HepG2 (cell line): ENCODE measurements at regions not wholly inside any gene's neighbourhood (a gene's known extent, or its start where the extent isn't known, plus 50 kb on each side); places are given as distances from the start of the nearest gene placed in this dataset.

ENCODE experiments used
- ATAC-seq: fragments of 200-7000 bp; cut with Tn5 transposase; 3 replicates; pipeline ENCODE4 v1.9.1; 2020; ENCODE audit warnings: mild to moderate bottlenecking, moderate library complexity
- BruUV-seq: library from RNA; stranded (reverse); fragments of 400-500 nt; replicated peaks from 2 replicates; lab custom pipeline; 2021; lab: Mats Ljungman, UMichigan
- CTCF ChIA-PET: fragments of 300-600 bp; formaldehyde crosslinking; extraction: SDS; loops from one replicate; lab custom pipeline; 2021; ENCODE audit warnings: low total read pairs, inconsistent platforms, low intra/inter-chr PET ratio; lab: Yijun Ruan, JAX
- POLR2A ChIA-PET: fragments of 350-600 bp; sonication (Branson Sonifier 250); formaldehyde crosslinking; loops from one replicate; lab custom pipeline; 2020; ENCODE audit warnings: antibody characterized with exemption, inconsistent platforms; lab: Yijun Ruan, JAX
- DNase-seq: peaks from one replicate; pipeline ENCODE4 v3.0.0-alpha.2; 2015; ENCODE audit warnings: low spot score
- FAIRE-seq: peaks from 3 replicates; lab custom pipeline; 2011; peaks lifted over from hg19 to GRCh38; lab: Jason Lieb, UNC
- H2AFZ ChIP-seq: one replicate; pipeline ENCODE4 v1.6.1; 2011; ENCODE audit warnings: low read length, inconsistent platforms
- H3K27ac ChIP-seq: fragments of 300-600 bp; 3 replicates; pipeline ENCODE4 v1.8.0; 2011; ENCODE audit warnings: mixed run types, mild to moderate bottlenecking, mixed read lengths, low read length, inconsistent platforms; ENCODE audit not compliant: insufficient read depth; ENCODE audit errors: extremely low read length
- H3K27me3 ChIP-seq, 2 experiments: fragments of 200-600 bp in 1 of 2; 2 replicates in 1 of 2; 3 replicates in 1 of 2; pipeline versions ENCODE4 v1.6.0 to v1.8.0; 2011; ENCODE audit warnings: low read length in 2 of 2, mild to moderate bottlenecking in 2 of 2, moderate library complexity in 2 of 2, inconsistent platforms in 1 of 2; ENCODE audit not compliant: insufficient read depth in 2 of 2, control insufficient read depth in 1 of 2
- H3K36me3 ChIP-seq, 2 experiments: fragments of 200-600 bp in 1 of 2; replicated peaks in 1 of 2; 2 replicates in 1 of 2; 3 replicates in 1 of 2; pipeline versions ENCODE4 v1.5.1 to v1.8.0; 2011; ENCODE audit warnings: low read length in 2 of 2, inconsistent platforms in 1 of 2; ENCODE audit not compliant: insufficient read depth in 2 of 2, control insufficient read depth in 1 of 2
- H3K4me1 ChIP-seq: 2 replicates; pipeline ENCODE4 v1.5.1; 2012; ENCODE audit warnings: low read length, inconsistent platforms; ENCODE audit not compliant: insufficient read depth
- H3K4me2 ChIP-seq: 2 replicates; pipeline ENCODE4 v1.6.0; 2011; ENCODE audit warnings: low read depth, low read length, inconsistent platforms
- H3K4me3 ChIP-seq, 3 experiments: fragments of 200-600 bp in 1 of 3; sonication (generic), shearing (Covaris generic) in 1 of 3; replicated peaks in 1 of 3; 2 replicates each; pipeline ENCODE4 v1.5.1; 2011 to 2016; ENCODE audit warnings: low read length in 3 of 3, inconsistent platforms in 2 of 3, low read depth in 2 of 3, mild to moderate bottlenecking in 2 of 3, control low read depth in 1 of 3, mixed read lengths in 1 of 3; ENCODE audit not compliant: insufficient read depth in 1 of 3
- H3K79me2 ChIP-seq: one replicate; pipeline ENCODE4 v1.6.1; 2011; ENCODE audit warnings: low read length, inconsistent platforms; ENCODE audit not compliant: insufficient read depth
- H3K9ac ChIP-seq: 2 replicates; pipeline ENCODE4 v1.6.0; 2011; ENCODE audit warnings: mild to moderate bottlenecking, low read depth, low read length, inconsistent platforms; ENCODE audit not compliant: insufficient read depth
- H3K9me3 ChIP-seq: 2 replicates; pipeline ENCODE4 v1.5.1; 2012; ENCODE audit warnings: mild to moderate bottlenecking, low read length
- H4K20me1 ChIP-seq: 2 replicates; pipeline ENCODE4 v1.6.0; 2011; ENCODE audit warnings: inconsistent platforms, mild to moderate bottlenecking, low read length, moderate library complexity; ENCODE audit not compliant: insufficient read depth
- HOXA5 ChIP-seq: sonication (generic); formaldehyde crosslinking; IDR thresholded peaks from 2 replicates; pipeline ENCODE4 v1.4.0; 2020; ENCODE audit warnings: missing genetic modification reagents
- KLF9 ChIP-seq: IDR thresholded peaks from 2 replicates; pipeline ENCODE4 v1.6.1; 2016; ENCODE audit warnings: low read depth
- MIER2 ChIP-seq: IDR thresholded peaks from 2 replicates; pipeline ENCODE4 v1.6.1; 2016; ENCODE audit warnings: missing biosample characterization, missing genetic modification reagents
- MTF1 ChIP-seq: sonication (generic); formaldehyde crosslinking; IDR thresholded peaks from 2 replicates; pipeline ENCODE4 v1.5.0; 2020; ENCODE audit warnings: missing genetic modification reagents
- SALL1 ChIP-seq: sonication (generic); formaldehyde crosslinking; IDR thresholded peaks from 2 replicates; pipeline ENCODE4 v1.8.0; 2022; ENCODE audit warnings: mild to moderate bottlenecking, missing genetic modification reagents
- ZFY ChIP-seq: sonication (generic); formaldehyde crosslinking; IDR thresholded peaks from 2 replicates; pipeline ENCODE4 v1.4.0; 2020; ENCODE audit warnings: missing genetic modification reagents
- ZNF232 ChIP-seq: sonication (generic); formaldehyde crosslinking; IDR thresholded peaks from 2 replicates; pipeline ENCODE4 v1.4.0; 2020; ENCODE audit warnings: missing genetic modification reagents, borderline replicate concordance
- ZNF333 ChIP-seq: sonication (generic); formaldehyde crosslinking; IDR thresholded peaks from 2 replicates; pipeline ENCODE4 v1.4.0; 2020; ENCODE audit warnings: mild to moderate bottlenecking, missing genetic modification reagents, borderline replicate concordance
- ZNF710 ChIP-seq: sonication (generic); formaldehyde crosslinking; IDR thresholded peaks from 2 replicates; pipeline ENCODE4 v1.5.0; 2020; ENCODE audit warnings: mild to moderate bottlenecking, missing genetic modification reagents, borderline replicate concordance
- WGBS: methylation state at CpG from one replicate; pipeline ENCODE4 v1.1.6; 2017; ENCODE audit warnings: low lambda C conversion rate; 5-methylcytosine and 5-hydroxymethylcytosine counted together
- in situ Hi-C: cut with HindIII; loops from 2 replicates; pipeline ENCODE4 v1.10.0; 2017; ENCODE audit warnings: low pct_unique_long_range_greater_than_20kb; ENCODE audit not compliant: extremely low pct_ligation_motif_present
- intact Hi-C: fragments of 100-400 bp; cut with micrococcal nuclease; formaldehyde crosslinking; loops from one replicate; pipeline ENCODE4 v1.10.0; 2022; ENCODE audit not compliant: unreplicated experiment
- TF ChIP-seq, protein P1 (sequence below): sonication (generic); formaldehyde crosslinking; IDR thresholded peaks from 2 replicates; pipeline ENCODE4 v1.4.0; 2020; ENCODE audit warnings: missing genetic modification reagents

- no peak for TF ChIP-seq MIER2
Observed at GRCh38 chr4:124386648-124387047, 325.9 kb downstream of the ANKRD50 start (continued).

DNA sequence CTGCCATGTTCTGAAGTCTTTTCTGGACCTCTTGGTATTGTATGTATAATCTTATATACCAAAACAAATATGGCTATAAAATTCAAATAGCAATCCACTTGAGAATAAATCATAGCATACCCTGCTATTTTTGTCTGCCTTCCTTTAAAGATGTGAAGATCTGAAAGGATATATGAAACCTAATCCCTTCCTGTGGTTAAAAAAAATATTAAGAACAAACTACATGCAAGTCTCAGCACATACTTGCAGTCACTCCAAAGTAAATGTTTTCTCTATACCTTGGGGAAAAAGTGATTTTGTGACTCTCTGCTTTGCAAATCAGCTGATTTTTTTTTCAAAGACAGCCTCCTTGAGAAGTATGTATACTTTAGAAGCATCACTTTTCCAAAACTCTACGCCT, 322.9 kb downstream of the ANKRD50 start:
- ATAC-seq (no peak), DNase-seq (no peak), FAIRE-seq (no peak)
- TF ChIP-seq ZNF232 (CRISPR knock-in tag) (no peak), KLF9 (CRISPR knock-in tag) (no peak), MTF1 (CRISPR knock-in tag) (no peak), ZNF710 (CRISPR knock-in tag) (no peak), SALL1 (CRISPR knock-in tag) (no peak), HOXA5 (CRISPR knock-in tag) (no peak), ZFY (CRISPR knock-in tag) (no peak), ZNF333 (CRISPR knock-in tag) (no peak)
- TF ChIP-seq, protein P1, sequence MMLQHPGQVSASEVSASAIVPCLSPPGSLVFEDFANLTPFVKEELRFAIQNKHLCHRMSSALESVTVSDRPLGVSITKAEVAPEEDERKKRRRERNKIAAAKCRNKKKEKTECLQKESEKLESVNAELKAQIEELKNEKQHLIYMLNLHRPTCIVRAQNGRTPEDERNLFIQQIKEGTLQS (CRISPR knock-in tag) = no peak
- H3K4me3 ChIP-seq = no peak overlapping the region
- 0% methylated on average over 1 of the region's 1 CpG for WGBS
- no peak overlapping the region for H3K27ac ChIP-seq
- H3K4me1 ChIP-seq = no peaks in the 10 kb centered on the region
- POLR2A ChIA-PET = no interaction called here
- intact Hi-C loops = no loop called here
- H3K9ac ChIP-seq = no peak overlapping the region
- H3K79me2 ChIP-seq = no peaks in the 10 kb centered on the region
- no peaks in the 10 kb centered on the region for H4K20me1 ChIP-seq
- no peak overlapping the region for H3K4me2 ChIP-seq
- in situ Hi-C loops = no loop called here
- CTCF ChIA-PET = no interaction called here
- no TSS peak for BruUV-seq
- H2AFZ ChIP-seq = no peak overlapping the region
- H3K27me3 ChIP-seq = no peaks in the 10 kb centered on the region
- H3K36me3 ChIP-seq = no peaks in the 10 kb centered on the region
- H3K9me3 ChIP-seq = no peaks in the 10 kb centered on the region
